Neural progenitor cell (in vitro differentiated cells): ENCODE measurements at regions not wholly inside any gene's neighbourhood (a gene's known extent, or its start where the extent isn't known, plus 50 kb on each side); places are given as distances from the start of the nearest gene placed in this dataset.

Experiments
- DNase-seq: peaks from one replicate; pipeline ENCODE4 v3.0.0-alpha.2; 2016; ENCODE audit warnings: low spot score
- H2AFZ ChIP-seq: fragments of 200-600 bp; sonication (generic); replicated peaks from 2 replicates; pipeline ENCODE4 v1.6.1; 2016; ENCODE audit warnings: antibody characterized with exemption
- H3F3A ChIP-seq: fragments of 200-600 bp; sonication (generic); 2 replicates; pipeline ENCODE4 v1.6.1; 2016; ENCODE audit warnings: antibody characterized with exemption, low read depth
- H3K27ac ChIP-seq: fragments of 200-600 bp; sonication (generic); 2 replicates; pipeline ENCODE4 v1.5.1; 2016; ENCODE audit warnings: mild to moderate bottlenecking
- H3K27me3 ChIP-seq: fragments of 200-600 bp; sonication (generic); 2 replicates; pipeline ENCODE4 v1.6.1; 2016; ENCODE audit warnings: mild to moderate bottlenecking, moderate library complexity
- H3K36me3 ChIP-seq: fragments of 200-600 bp; sonication (generic); 2 replicates; pipeline ENCODE4 v1.5.1; 2016
- H3K4me1 ChIP-seq: fragments of 200-600 bp; sonication (generic); 2 replicates; pipeline ENCODE4 v1.6.1; 2016; ENCODE audit warnings: mixed run types
- H3K4me2 ChIP-seq: fragments of 200-600 bp; sonication (generic); 2 replicates; pipeline ENCODE4 v1.6.1; 2016
- H3K4me3 ChIP-seq: fragments of 200-600 bp; sonication (generic); 2 replicates; pipeline ENCODE4 v1.5.1; 2016
- H3K79me2 ChIP-seq: fragments of 200-600 bp; sonication (generic); 2 replicates; pipeline ENCODE4 v1.6.1; 2016; ENCODE audit warnings: low read depth
- H3K9ac ChIP-seq: fragments of 200-600 bp; sonication (generic); 2 replicates; pipeline ENCODE4 v1.6.1; 2016
- H3K9me3 ChIP-seq: fragments of 200-600 bp; sonication (generic); 2 replicates; pipeline ENCODE4 v1.5.1; 2016; ENCODE audit warnings: low read depth
- H4K20me1 ChIP-seq: fragments of 200-600 bp; sonication (generic); 2 replicates; pipeline ENCODE4 v1.6.1; 2016; ENCODE audit warnings: low read depth
- H3K27ac Mint-ChIP-seq: 3 replicates; pipeline ENCODE4 v1.8.0; 2021; ENCODE audit warnings: mixed read lengths
- H3K27me3 Mint-ChIP-seq: 2 replicates; pipeline ENCODE4 v1.8.0; 2022; ENCODE audit warnings: low read depth, mild to moderate bottlenecking, inconsistent platforms, moderate library complexity, mixed read lengths; ENCODE audit not compliant: insufficient read depth
- H3K36me3 Mint-ChIP-seq: 3 replicates; pipeline ENCODE4 v1.8.0; 2021; ENCODE audit warnings: mixed read lengths
- H3K4me1 Mint-ChIP-seq: 3 replicates; pipeline ENCODE4 v1.8.0; 2021; ENCODE audit warnings: mixed read lengths
- H3K4me3 Mint-ChIP-seq: 3 replicates; pipeline ENCODE4 v1.8.0; 2021; ENCODE audit warnings: mild to moderate bottlenecking, moderate library complexity, mixed read lengths
- H3K9me3 Mint-ChIP-seq: 3 replicates; pipeline ENCODE4 v1.8.0; 2020; ENCODE audit warnings: mixed read lengths
- EZH2 ChIP-seq: fragments of 200-600 bp; sonication (generic); IDR thresholded peaks from 2 replicates; pipeline ENCODE4 v1.6.1; 2017; ENCODE audit warnings: antibody characterized with exemption, mild to moderate bottlenecking, moderate library complexity
- EZH2phosphoT487 ChIP-seq: fragments of 200-600 bp; sonication (generic); IDR thresholded peaks from 2 replicates; pipeline ENCODE4 v1.6.1; 2017; ENCODE audit warnings: antibody characterized with exemption
- TF ChIP-seq, protein P1 (sequence below): fragments of 200-600 bp; sonication (generic); IDR thresholded peaks from 2 replicates; pipeline ENCODE4 v1.5.1; 2017; ENCODE audit warnings: antibody characterized with exemption, mild to moderate bottlenecking

DNA sequence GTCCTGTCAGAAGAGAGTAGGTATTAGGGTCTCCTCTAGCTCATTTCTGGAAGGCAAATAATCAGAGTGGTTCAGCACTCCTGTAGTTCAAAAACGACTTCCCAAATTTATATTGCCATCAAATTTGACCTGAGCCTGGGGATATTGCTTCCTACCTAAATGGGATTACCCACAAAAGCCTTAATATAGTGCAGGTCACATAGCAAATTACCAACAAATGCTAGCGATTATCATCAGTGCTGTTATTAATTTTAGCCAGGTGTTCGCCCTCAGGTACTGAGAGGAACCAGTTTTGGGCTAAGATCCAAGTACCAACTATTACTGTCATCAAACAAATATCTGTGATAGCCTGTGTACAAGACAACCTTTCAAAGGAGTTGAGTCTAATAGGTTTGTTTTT lies 661.8 kb upstream of the PTBP2 start:
- no peak overlapping the region for H3K27ac ChIP-seq
- no peaks in the 10 kb centered on the region for H3F3A ChIP-seq
- Mint-ChIP-seq H3K27me3 (no peaks in the 10 kb centered on the region), H3K9me3 (peaks cover 10% of the 10 kb centered on the region), H3K4me3 (no peak overlapping the region), H3K27ac (no peak overlapping the region), H3K4me1 (no peaks in the 10 kb centered on the region), H3K36me3 (peaks cover 3% of the 10 kb centered on the region)
- H3K4me1 ChIP-seq = no peaks in the 10 kb centered on the region
- no peak overlapping the region for H3K4me3 ChIP-seq
- H3K27me3 ChIP-seq = no peaks in the 10 kb centered on the region
- no peak for DNase-seq
- no peak overlapping the region for H2AFZ ChIP-seq
- H3K9me3 ChIP-seq = no peaks in the 10 kb centered on the region
- TF ChIP-seq EZH2 (no peak), EZH2phosphoT487 (no peak)
- TF ChIP-seq, protein P1, sequence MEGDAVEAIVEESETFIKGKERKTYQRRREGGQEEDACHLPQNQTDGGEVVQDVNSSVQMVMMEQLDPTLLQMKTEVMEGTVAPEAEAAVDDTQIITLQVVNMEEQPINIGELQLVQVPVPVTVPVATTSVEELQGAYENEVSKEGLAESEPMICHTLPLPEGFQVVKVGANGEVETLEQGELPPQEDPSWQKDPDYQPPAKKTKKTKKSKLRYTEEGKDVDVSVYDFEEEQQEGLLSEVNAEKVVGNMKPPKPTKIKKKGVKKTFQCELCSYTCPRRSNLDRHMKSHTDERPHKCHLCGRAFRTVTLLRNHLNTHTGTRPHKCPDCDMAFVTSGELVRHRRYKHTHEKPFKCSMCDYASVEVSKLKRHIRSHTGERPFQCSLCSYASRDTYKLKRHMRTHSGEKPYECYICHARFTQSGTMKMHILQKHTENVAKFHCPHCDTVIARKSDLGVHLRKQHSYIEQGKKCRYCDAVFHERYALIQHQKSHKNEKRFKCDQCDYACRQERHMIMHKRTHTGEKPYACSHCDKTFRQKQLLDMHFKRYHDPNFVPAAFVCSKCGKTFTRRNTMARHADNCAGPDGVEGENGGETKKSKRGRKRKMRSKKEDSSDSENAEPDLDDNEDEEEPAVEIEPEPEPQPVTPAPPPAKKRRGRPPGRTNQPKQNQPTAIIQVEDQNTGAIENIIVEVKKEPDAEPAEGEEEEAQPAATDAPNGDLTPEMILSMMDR = no peak
- H3K9ac ChIP-seq = no peak overlapping the region
- H3K36me3 ChIP-seq = no peaks in the 10 kb centered on the region
- H3K4me2 ChIP-seq = no peak overlapping the region
- H3K79me2 ChIP-seq = no peaks in the 10 kb centered on the region
- no peaks in the 10 kb centered on the region for H4K20me1 ChIP-seq

DNA sequence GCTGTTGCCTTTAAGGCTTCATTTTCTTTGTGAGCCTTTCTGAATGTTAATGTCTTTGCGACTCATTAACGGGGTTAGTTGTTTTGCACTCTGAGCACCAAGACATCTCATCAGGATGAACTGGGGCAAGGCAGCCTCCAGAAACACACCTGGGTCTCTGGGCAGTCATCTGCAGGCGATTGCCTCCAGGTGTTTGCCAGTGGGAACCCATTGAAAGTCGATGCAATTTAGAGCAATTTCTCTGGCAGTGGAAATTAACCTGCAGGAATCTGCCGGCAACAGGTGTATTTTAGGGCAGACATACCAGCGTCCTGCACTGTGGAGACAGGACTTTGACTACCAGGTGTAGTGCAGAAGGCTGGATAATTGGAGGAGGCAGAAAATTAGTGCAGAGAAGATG lies 661.0 kb upstream of the PTBP2 start:
- no peak overlapping the region for H3K9ac ChIP-seq
- no peaks in the 10 kb centered on the region for H3K36me3 ChIP-seq
- peaks cover 3% of the 10 kb centered on the region for H3K36me3 Mint-ChIP-seq
- no peaks in the 10 kb centered on the region for H3K4me1 Mint-ChIP-seq
- TF ChIP-seq EZH2phosphoT487 = no peak
- TF ChIP-seq, protein P1 = no peak
- no peak for TF ChIP-seq EZH2
- no peak overlapping the region for H3K4me3 ChIP-seq
- DNase-seq = no peak
- H3K27ac ChIP-seq = no peak overlapping the region
- no peaks in the 10 kb centered on the region for H3K79me2 ChIP-seq
- H3K27ac Mint-ChIP-seq = no peak overlapping the region
- H3K9me3 ChIP-seq = no peaks in the 10 kb centered on the region
- no peak overlapping the region for H3K4me2 ChIP-seq
- no peaks in the 10 kb centered on the region for H3K27me3 Mint-ChIP-seq
- H3K4me3 Mint-ChIP-seq = no peak overlapping the region
- H3K4me1 ChIP-seq = no peaks in the 10 kb centered on the region
- H3F3A ChIP-seq = no peaks in the 10 kb centered on the region
- peaks cover 8% of the 10 kb centered on the region for H3K9me3 Mint-ChIP-seq
- H3K27me3 ChIP-seq = no peaks in the 10 kb centered on the region
- no peaks in the 10 kb centered on the region for H4K20me1 ChIP-seq
- H2AFZ ChIP-seq = no peak overlapping the region

DNA sequence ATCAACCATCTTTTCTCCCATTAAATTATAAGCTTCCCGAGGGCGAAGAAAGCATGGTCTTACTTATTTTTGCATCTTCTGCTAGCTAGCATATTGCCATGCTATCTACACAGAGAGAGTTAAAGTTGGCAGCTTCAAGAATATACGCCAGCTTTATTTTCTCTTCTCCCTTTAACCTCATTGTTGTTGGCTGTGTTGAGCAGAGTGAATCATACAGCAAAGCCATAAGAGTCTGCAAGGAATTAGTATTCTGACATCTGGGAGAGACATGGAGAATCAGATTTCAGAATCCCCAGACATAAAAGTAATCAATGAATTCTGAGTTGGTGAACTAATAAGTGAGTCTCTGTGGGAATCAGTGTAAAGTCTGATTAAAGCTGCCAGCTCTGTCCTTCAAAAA lies 649.6 kb upstream of the PTBP2 start:
- Mint-ChIP-seq H3K27me3 (no peaks in the 10 kb centered on the region), H3K4me1 (no peaks in the 10 kb centered on the region), H3K4me3 (no peak overlapping the region), H3K36me3 (no peaks in the 10 kb centered on the region), H3K9me3 (no peaks in the 10 kb centered on the region), H3K27ac (no peak overlapping the region)
- Histone ChIP-seq H3K4me1 (no peaks in the 10 kb centered on the region), H3F3A (no peaks in the 10 kb centered on the region), H2AFZ (no peak overlapping the region), H3K4me3 (no peak overlapping the region), H3K9me3 (no peaks in the 10 kb centered on the region), H3K27me3 (no peaks in the 10 kb centered on the region), H3K36me3 (no peaks in the 10 kb centered on the region), H3K9ac (no peak overlapping the region), H3K79me2 (no peaks in the 10 kb centered on the region), H3K27ac (no peak overlapping the region), H3K4me2 (no peak overlapping the region), H4K20me1 (no peaks in the 10 kb centered on the region)
- no peak for DNase-seq
- TF ChIP-seq, protein P1 = no peak
- TF ChIP-seq EZH2 (no peak), EZH2phosphoT487 (no peak)

DNA sequence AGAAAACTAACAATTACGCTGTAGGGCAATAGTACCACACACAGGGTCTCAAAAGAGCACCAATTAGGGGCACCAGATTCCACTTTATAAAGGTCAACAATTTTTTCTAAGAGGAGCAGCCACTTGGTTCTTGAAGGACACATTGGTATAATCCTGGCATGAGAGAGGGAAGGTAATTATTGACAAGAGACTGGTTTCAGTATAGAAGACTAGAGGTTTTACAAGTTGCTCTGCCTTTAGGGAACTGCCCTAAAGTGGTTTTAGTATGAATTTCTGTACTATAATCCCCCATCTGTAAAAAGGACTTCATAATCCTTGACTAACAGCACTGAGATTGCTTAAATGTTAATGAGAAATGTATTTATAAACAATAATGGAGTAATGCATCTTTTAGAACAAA lies 648.5 kb upstream of the PTBP2 start:
- H3K9me3 ChIP-seq = no peaks in the 10 kb centered on the region
- H3F3A ChIP-seq = no peaks in the 10 kb centered on the region
- no peaks in the 10 kb centered on the region for H3K27me3 ChIP-seq
- no peaks in the 10 kb centered on the region for H3K4me1 Mint-ChIP-seq
- no peak overlapping the region for H3K27ac ChIP-seq
- H3K9ac ChIP-seq = no peak overlapping the region
- H3K4me3 ChIP-seq = no peak overlapping the region
- H3K79me2 ChIP-seq = no peaks in the 10 kb centered on the region
- H3K4me1 ChIP-seq = no peaks in the 10 kb centered on the region
- H3K9me3 Mint-ChIP-seq = no peaks in the 10 kb centered on the region
- no peak overlapping the region for H2AFZ ChIP-seq
- H3K27me3 Mint-ChIP-seq = no peaks in the 10 kb centered on the region
- H3K4me2 ChIP-seq = no peak overlapping the region
- no peak overlapping the region for H3K4me3 Mint-ChIP-seq
- H3K36me3 ChIP-seq = no peaks in the 10 kb centered on the region
- H4K20me1 ChIP-seq = no peaks in the 10 kb centered on the region
- TF ChIP-seq EZH2 (no peak), EZH2phosphoT487 (no peak)
- TF ChIP-seq, protein P1 = no peak
- no peak for DNase-seq
- no peak overlapping the region for H3K27ac Mint-ChIP-seq
- H3K36me3 Mint-ChIP-seq = no peaks in the 10 kb centered on the region
